ENCODE measurements at regions not wholly inside any gene's neighbourhood (a gene's known extent, or its start where the extent isn't known, plus 50 kb on each side); places are given as distances from the start of the nearest gene placed in this dataset.
"Not testable (repeated sequence)": the region's sequence is repeated elsewhere in the genome, so short reads cannot be mapped to it uniquely, and the experiment has no call there.

DNA sequence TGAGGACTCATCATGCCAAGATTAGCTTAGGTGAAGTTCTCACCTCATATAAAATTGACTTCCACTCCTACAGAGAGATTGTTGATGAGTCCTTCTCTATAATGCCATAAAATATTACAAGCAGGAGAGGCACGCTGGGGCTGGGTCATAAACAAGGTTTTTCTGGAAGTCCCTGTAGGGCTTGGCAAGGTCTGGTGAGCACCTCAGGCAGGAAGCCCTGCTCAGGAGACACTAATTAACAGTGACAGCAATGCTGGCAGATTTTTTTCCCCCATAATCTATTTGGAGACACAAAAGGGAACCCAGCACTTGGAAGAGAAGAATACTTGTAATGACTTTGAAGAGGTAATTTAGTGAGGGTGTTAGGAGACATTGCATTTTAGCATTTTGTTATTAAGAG, 118.7 kb downstream of the DIRAS2 start:
- DNase-seq (ENCODE audit: low spot score), result no peak

DNA sequence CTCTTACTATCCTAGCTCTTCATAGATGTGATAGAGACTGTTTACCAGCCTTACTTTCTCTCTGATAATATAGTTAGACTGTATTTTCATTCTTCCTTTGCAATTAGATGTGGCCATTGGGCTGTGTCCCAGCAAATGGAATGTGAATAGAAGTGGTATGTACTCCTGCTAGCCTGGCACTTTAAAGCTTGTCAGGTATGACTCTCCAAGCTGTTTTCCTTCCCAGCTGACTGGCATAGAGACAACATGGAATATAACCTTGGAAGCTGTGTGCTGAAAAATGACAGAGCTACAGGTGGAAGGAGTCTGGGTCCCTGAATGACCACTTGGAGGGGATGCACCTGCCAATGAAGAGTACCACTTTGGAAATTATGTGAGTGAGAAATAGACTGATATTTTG, 116.2 kb downstream of the DIRAS2 start:
- DNase-seq (ENCODE audit: low spot score), result no peak
- intact Hi-C loops (cut with DNase I), result no loop called here

More for the DNA sequence above, 118.7 kb downstream of the DIRAS2 start:
- intact Hi-C loops (cut with DNase I), result no loop called here

DNA sequence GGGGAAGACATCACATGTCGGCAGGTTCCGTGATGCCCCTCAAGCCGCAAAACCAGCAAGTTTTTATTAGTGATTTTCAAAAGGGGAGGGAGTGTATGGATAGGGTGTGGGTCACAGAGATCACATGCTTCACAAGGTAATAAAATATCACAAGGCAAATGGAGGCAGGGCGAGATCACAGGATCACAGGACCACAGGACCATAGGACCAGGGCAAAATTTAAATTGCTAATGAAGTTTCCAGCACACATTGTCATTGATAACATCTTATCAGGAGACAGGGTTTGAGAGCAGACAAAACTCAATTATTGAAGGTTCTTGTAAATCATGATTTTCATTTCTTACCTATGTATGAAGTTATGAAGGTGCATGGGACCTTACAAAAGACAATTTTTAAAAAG, 106.5 kb downstream of the DIRAS2 start:
- DNase-seq (ENCODE audit: low spot score); intact Hi-C loops (cut with DNase I): not testable (repeated sequence)

DNA sequence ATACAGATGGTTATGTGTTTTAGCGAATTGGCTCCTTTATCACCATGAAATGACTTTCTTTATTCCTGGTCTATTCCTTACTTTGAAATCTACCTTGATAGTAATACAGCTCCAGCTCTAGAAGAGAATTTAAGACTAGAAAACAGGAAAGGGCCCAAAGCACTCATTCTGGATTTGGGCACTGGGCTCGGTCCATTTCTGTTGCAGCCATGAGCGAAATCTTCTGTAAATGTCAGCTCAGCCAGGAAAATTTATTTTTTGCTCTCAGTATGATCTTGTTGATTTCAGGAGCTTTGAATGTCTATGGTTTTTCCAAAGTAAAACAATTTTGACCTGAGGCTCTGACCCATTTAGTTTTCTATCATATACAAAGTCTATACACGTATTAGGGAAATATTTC, 104.1 kb downstream of the DIRAS2 start:
- no peak for DNase-seq (ENCODE audit: low spot score)
- intact Hi-C loops (cut with DNase I), result no loop called here

DNA sequence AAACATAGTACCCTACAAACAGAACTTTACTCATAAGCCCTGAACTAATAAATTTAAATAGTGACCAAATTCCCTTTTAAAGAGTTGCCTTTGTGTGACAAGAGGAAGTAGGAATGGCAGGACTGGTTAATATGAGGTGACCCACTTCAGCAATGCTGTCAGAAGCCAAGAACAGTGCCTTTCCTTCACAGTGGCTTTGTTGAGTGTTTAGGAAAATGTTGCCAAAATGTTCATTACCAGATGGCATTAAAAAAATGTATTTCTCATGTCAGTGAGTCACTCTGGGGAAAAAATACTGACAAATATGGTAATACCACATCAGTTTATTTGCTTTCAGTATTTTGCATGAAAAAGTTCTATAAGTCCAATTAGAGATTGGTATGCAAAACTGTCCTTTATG, 103.3 kb downstream of the DIRAS2 start:
- intact Hi-C loops (cut with DNase I), result no loop called here
- DNase-seq (ENCODE audit: low spot score), result no peak

DNA sequence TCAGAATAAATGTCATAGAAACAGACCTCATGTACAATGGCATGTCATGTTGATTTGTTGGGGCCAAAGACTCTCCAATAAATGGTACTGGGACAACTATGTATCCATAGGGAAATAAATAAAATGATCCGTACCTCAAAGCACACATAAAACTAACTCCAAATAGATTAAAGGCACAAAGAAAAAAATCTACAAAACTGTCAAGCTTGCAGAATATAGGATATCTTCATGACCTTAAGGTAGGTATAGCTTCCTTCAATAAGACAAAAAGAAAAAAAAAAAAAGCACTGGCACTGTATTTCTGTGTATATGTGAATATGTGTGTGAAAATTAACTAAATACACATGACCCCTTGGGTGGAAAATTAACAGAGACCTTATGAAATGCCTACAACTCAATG, 101.9 kb downstream of the DIRAS2 start:
- intact Hi-C loops (cut with DNase I), result no loop called here
- DNase-seq (ENCODE audit: low spot score), result no peak

DNA sequence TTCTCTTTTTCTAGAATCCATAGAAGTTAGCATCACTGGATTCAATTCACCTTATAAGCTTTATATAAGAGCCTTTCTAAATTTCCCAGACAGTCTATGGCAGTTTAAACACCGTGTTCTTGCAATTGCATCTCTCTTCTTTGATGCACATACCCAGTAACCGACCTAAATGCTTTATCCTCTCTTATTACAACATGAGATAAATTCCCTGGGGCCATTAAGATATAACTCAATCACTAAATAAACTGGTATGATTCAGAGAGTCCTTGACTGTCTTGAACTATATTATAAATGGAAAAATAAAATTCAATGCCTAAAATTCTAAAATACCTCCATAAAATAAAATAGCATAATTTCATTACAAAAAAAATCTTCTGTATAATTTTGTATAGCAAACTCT, 98.1 kb downstream of the DIRAS2 start:
- DNase-seq (ENCODE audit: low spot score), result no peak
- intact Hi-C loops (cut with DNase I), result no loop called here

DNA sequence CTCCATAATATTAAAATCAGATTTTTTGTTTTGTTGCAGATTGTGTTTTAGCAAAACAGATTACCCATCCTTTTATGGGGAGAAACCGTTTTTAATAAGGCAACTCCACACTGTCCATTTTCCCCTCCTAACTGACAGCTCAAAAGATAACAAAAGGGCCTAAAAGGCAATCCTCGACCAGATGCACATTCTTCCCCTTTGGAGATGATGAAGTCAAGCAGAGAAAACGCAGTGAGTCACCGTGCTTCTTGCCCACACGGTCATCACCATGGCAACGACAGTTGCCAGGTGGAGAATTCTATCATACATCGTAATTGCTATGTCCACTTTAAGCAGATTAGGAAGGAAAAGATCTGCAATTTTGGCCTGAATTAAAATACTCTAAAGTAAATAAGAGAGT, 96.4 kb downstream of the DIRAS2 start:
- intact Hi-C loops (cut with DNase I), result no loop called here
- no peak for DNase-seq (ENCODE audit: low spot score)

DNA sequence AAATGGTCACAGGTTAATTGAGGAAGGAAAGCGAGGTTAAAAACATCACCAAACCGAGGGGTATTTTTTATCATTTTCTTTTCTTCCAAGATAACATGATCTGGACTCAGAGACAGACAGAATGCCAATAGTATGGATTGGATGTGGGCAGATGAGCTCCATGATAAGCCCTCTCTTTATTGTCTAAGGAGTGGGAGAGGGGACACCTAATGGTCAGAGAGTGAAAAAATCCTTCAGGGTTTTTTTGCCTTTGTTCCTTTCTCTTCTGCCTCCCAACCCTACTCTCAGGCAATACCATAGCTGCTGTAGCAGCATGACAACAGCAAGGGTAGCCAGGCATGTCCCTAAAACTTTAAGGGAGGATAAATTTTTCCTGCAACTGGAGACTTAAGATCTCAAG, 94.7 kb downstream of the DIRAS2 start:
- intact Hi-C loops (cut with DNase I), result no loop called here
- no peak for DNase-seq (ENCODE audit: low spot score)

DNA sequence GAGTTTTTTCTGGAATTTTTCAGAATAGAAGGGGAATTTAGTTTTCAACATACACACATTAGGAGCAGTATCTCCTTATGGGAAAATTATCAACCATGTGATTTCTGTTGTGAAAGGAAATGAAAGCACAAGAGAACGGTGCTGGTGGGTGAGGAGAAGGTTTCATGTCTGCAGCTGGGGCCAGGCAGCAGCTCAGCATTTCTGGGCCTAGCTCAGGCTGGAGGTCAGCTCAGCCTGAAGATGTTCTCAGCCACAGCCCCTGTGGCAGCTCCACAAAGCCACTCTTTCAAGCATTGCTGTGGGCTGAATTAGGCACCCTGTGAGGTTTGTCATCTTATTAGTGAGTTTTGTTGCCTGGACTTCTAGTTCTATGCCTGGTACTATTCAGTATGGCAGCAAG, 90.3 kb downstream of the DIRAS2 start:
- no peak for DNase-seq (ENCODE audit: low spot score)
- intact Hi-C loops (cut with DNase I), result no loop called here

DNA sequence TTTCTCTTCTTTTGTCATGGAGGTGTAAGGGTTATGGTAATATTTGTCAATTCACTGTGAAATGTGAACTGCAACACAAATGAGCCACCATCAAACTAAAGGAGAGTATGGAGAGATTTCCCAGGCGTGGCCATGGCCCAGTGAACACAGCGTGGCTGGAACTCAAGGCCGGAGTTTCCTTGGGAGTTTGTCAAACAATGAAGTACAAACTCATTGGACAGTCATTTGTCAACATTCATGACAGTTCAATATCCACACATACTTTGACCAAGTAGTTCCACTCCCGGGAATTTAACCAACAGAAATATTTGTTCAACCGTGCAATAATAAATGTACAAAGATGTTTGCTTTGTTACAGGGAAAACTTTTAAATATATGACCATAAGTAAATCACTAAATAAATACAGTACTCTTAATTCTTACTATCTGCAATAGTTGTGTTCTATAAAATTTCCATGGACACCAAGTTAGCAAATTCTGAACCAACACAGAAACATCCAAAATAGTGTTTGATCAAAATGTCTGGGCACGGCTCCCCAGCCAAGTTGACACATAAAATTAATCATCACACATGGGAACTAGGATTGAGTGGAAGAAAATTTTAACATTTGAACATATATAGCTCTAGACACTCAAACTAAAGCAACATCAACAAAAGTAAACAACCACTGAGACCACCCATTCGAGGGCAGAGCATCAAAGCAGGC, 87.1 kb downstream of the DIRAS2 start:
- intact Hi-C loops (cut with DNase I), result no loop called here
- DNase-seq (ENCODE audit: low spot score), result no peak

DNA sequence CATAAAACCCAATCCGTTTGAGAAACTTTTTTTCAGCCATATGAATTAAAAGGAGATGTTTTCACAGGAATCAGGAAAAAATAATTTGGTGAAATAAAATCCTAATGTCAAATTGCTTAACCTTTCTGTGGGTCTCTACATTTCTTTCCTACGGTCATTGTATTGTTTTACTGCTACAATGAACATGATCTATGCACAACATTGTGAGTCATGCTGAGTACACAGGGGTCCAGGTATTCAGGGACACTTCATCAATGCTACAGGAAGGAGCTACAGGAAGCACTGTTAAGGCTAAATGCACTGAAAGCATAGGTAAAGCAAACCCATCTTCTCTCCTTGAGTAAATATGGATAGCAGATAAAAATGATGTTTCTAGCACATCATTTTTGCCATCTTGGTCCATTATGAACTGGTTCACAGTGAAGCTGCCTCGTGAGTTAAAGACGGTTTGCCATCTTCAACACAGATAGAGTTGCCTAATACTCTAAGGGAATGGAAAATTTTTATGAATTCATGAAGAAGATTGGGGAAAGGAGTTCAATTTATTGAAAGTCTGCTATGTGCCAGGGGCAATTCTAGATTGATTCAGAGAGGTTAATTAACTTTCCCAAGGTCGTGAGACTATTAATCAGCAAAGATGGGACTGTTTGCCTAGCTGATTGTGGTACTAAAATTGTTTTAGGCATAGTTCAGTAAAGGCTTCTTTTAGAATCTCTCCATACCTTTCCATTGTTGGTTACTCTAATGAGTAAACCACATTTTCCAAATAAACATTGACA, 85.5 kb downstream of the DIRAS2 start:
- intact Hi-C loops (cut with DNase I), result no loop called here
- no peak for DNase-seq (ENCODE audit: low spot score)

DNA sequence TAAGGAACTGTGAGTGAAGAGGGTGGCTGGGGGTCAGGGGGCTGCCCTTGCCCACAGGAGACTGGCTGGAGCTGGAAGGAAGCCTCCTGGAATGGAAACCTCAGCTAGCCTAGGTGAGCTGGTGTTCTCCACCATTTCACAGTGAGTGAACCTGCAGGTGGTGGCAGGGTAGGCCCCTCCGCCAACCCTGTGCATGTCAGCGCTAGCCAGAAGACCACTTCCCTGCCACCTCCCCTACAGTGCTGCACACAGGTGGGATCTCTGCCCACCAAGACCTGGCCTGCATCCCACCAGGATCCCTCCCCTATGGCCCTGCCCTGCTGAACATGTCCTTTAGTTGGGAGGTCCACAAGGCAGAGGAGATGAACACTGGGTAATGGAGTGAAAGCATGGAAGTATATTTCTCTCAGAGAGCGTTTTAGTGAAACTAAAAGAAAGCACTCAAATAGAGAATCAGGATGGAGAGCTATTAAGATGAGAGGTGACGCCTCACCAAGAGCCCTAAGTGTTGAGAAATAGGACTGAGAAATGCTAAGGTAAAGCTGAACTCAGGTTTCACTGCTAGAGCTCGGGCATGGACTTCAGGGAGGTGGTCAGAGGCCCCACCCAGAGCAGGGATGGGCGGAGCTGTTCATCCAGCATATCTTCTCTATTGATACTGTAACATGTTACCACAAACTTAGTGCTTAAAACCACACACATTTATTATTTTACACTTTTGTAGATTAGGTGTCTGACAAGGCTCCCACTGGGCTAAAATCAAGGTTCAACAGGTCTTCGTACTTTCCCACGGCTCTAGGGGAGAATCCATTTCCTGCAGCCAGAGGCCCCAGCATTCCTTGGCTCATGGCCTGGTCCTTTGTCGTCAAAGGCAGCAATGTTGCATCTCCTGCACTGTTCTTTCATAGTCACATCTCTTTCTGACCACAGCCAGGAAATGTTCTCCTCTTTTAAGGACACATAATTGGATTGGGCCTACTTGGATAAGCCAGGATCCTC, 83.2 kb downstream of the DIRAS2 start:
- intact Hi-C loops (cut with DNase I), result no loop called here
- DNase-seq (ENCODE audit: low spot score), result no peak

Small RNA genes lying in the stretch of these regions (microRNA-seq; reads per million reads assigned to microRNA genes)
- 0 reads per million in 2 donors for gene MIR4290 (ENCODE audit: borderline microRNAs expressed in 2 of 2)

Data from posterior vena cava (tissue), 2 donors.